GM19025 (cell line): ENCODE measurements at regions not wholly inside any gene's neighbourhood (a gene's known extent, or its start where the extent isn't known, plus 50 kb on each side); places are given as distances from the start of the nearest gene placed in this dataset.
"Not testable (repeated sequence)": the region's sequence is repeated elsewhere in the genome, so short reads cannot be mapped to it uniquely, and the experiment has no call there.

Source experiments
- ATAC-seq: cut with Tn5 transposase; IDR thresholded peaks from one replicate; pipeline ENCODE4 v1.9.1; 2021; ENCODE audit warnings: mild to moderate bottlenecking, low read depth, moderate library complexity; ENCODE audit not compliant: unreplicated experiment

- not testable (repeated sequence) for ATAC-seq
Observed at GRCh38 chr17:77843255-77843895, 115.1 kb upstream of the TNRC6C start.

GRCh38 chr17:77843896-77844295 lies 114.6 kb upstream of the TNRC6C start:
- ATAC-seq: no peak

- ATAC-seq: no peak
Observed at GRCh38 chr17:77844681-77845080, 113.8 kb upstream of the TNRC6C start.

GRCh38 chr17:77845541-77846225 lies 112.8 kb upstream of the TNRC6C start:
- ATAC-seq: no peak

GRCh38 chr17:77846531-77847085 lies 111.9 kb upstream of the TNRC6C start:
- no peak for ATAC-seq

GRCh38 chr17:77847221-77848085 lies 111.0 kb upstream of the TNRC6C start:
- no peak for ATAC-seq

- ATAC-seq: no peak
Observed at GRCh38 chr17:77848257-77848656, 110.2 kb upstream of the TNRC6C start.

GRCh38 chr17:77849239-77849638 lies 109.3 kb upstream of the TNRC6C start:
- no peak for ATAC-seq

GRCh38 chr17:77851921-77852320 lies 106.6 kb upstream of the TNRC6C start:
- ATAC-seq: no peak

- ATAC-seq: no peak
Observed at GRCh38 chr17:77852731-77853130, 105.8 kb upstream of the TNRC6C start.

- ATAC-seq: no peak
Observed at GRCh38 chr17:77853191-77853977, 105.1 kb upstream of the TNRC6C start.

- no peak for ATAC-seq
Observed at GRCh38 chr17:77854083-77854758, 104.3 kb upstream of the TNRC6C start.

GRCh38 chr17:77854759-77855745 lies 103.5 kb upstream of the TNRC6C start:
- no peak for ATAC-seq

- ATAC-seq: no peak
Observed at GRCh38 chr17:77856551-77857305, 101.8 kb upstream of the TNRC6C start.

GRCh38 chr17:77857306-77857555 lies 101.3 kb upstream of the TNRC6C start:
- no peak for ATAC-seq

GRCh38 chr17:77857613-77858012 lies 100.9 kb upstream of the TNRC6C start:
- ATAC-seq: no peak

- no peak for ATAC-seq
Observed at GRCh38 chr17:77858291-77859034, 100.0 kb upstream of the TNRC6C start.
